ENCODE measurements at regions not wholly inside any gene's neighbourhood (a gene's known extent, or its start where the extent isn't known, plus 50 kb on each side); places are given as distances from the start of the nearest gene placed in this dataset.

- Histone ChIP-seq H3K4me2 (ENCODE audit: low read length) (no peak overlapping the region), H2AFZ (ENCODE audit: low read depth, low read length) (no peak overlapping the region), H3K36me3 (ENCODE audit: insufficient read depth, low read length) (no peaks in the 10 kb centered on the region), H3K27ac (ENCODE audit: low read length) (no peak overlapping the region), H3F3A (ENCODE audit: insufficient read depth, low read length, poor library complexity, severe bottlenecking) (no peaks in the 10 kb centered on the region), H3K79me2 (replicated peaks; ENCODE audit: insufficient read depth, low read length) (no peaks in the 10 kb centered on the region), H3K9me3 (ENCODE audit: low read length) (no peaks in the 10 kb centered on the region), H3K9ac (ENCODE audit: low read length) (no peak overlapping the region), H3K9me2 (ENCODE audit: insufficient read depth, low read length) (no peaks in the 10 kb centered on the region), H4K20me1 (ENCODE audit: insufficient read depth) (no peaks in the 10 kb centered on the region), H3K4me3 (ENCODE audit: low read length) (no peak overlapping the region), H3K27me3 (ENCODE audit: insufficient read depth, low read depth, low read length) (no peaks in the 10 kb centered on the region)
- TF ChIP-seq CTCF (IDR thresholded peaks at IDR 0.05; ENCODE audit: poor library complexity, severe bottlenecking) (no peak), EP300 (conservative IDR thresholded peaks at IDR 0.05; ENCODE audit: poor library complexity, severe bottlenecking) (no peak), MXI1 (conservative IDR thresholded peaks at IDR 0.05; ENCODE audit: poor library complexity, severe bottlenecking) (no peak), SMC3 (conservative IDR thresholded peaks at IDR 0.05; ENCODE audit: poor library complexity) (no peak), EZH2 (IDR thresholded peaks at IDR 0.05; ENCODE audit: borderline replicate concordance, insufficient read depth, low read length, poor library complexity, severe bottlenecking) (no peak), RAD21 (conservative IDR thresholded peaks at IDR 0.05) (no peak)
These were observed 628.2 kb upstream of the CFAP20DC start for GRCh38 chr3:59677747-59678702.

- Histone ChIP-seq H3K27me3 (ENCODE audit: insufficient read depth, low read depth, low read length) (no peaks in the 10 kb centered on the region), H3K9ac (ENCODE audit: low read length) (no peak overlapping the region), H3K4me2 (ENCODE audit: low read length) (no peak overlapping the region), H3K27ac (ENCODE audit: low read length) (no peak overlapping the region), H3K4me3 (ENCODE audit: low read length) (no peak overlapping the region), H4K20me1 (ENCODE audit: insufficient read depth) (no peaks in the 10 kb centered on the region), H2AFZ (ENCODE audit: low read depth, low read length) (no peak overlapping the region), H3F3A (ENCODE audit: insufficient read depth, low read length, poor library complexity, severe bottlenecking) (no peaks in the 10 kb centered on the region), H3K36me3 (ENCODE audit: insufficient read depth, low read length) (no peaks in the 10 kb centered on the region), H3K79me2 (replicated peaks; ENCODE audit: insufficient read depth, low read length) (no peaks in the 10 kb centered on the region), H3K9me2 (ENCODE audit: insufficient read depth, low read length) (no peaks in the 10 kb centered on the region), H3K9me3 (ENCODE audit: low read length) (no peaks in the 10 kb centered on the region)
- TF ChIP-seq MXI1 (conservative IDR thresholded peaks at IDR 0.05; ENCODE audit: poor library complexity, severe bottlenecking) (no peak), POLR2AphosphoS5 (IDR thresholded peaks at IDR 0.05) (no peak), TAF1 (IDR thresholded peaks at IDR 0.05; ENCODE audit: low read depth) (no peak), CTCF (IDR thresholded peaks at IDR 0.05; ENCODE audit: poor library complexity, severe bottlenecking) (no peak), RAD21 (conservative IDR thresholded peaks at IDR 0.05) (no peak), EZH2 (IDR thresholded peaks at IDR 0.05; ENCODE audit: borderline replicate concordance, insufficient read depth, low read length, poor library complexity, severe bottlenecking) (no peak), EP300 (conservative IDR thresholded peaks at IDR 0.05; ENCODE audit: poor library complexity, severe bottlenecking) (no peak), REST (IDR thresholded peaks at IDR 0.05; ENCODE audit: borderline replicate concordance) (no peak), SMC3 (conservative IDR thresholded peaks at IDR 0.05; ENCODE audit: poor library complexity) (no peak)
These were observed 625.7 kb upstream of the CFAP20DC start for GRCh38 chr3:59675495-59675894.

All from neural cell (in vitro differentiated cells).